HG02610 (cell line): ENCODE measurements at regions not wholly inside any gene's neighbourhood (a gene's known extent, or its start where the extent isn't known, plus 50 kb on each side); places are given as distances from the start of the nearest gene placed in this dataset.

ENCODE experiments used
- ATAC-seq: cut with Tn5 transposase; IDR thresholded peaks from one replicate; pipeline ENCODE4 v1.9.1; 2021; ENCODE audit warnings: mild to moderate bottlenecking, moderate library complexity; ENCODE audit not compliant: unreplicated experiment

DNA sequence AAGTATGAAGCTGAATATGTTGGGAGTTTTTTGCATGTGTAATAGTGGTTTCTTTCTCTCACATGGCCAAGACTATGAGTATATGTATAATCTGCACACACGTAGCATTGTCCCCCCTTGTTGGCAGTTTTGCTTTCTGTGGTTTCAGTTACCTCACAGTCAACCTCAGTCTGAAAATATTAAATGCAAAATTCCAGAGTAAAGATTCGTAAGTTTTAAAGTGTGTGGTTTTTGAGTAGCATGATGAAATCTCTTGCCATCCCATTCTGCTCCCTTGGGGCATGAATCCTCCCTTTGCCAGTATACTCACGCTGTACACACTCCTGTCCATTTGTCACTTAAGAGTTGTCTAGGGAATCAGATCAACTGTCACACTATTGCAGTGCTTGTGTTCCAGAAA is 742.0 kb upstream of the CCDC54 start:
- no peak for ATAC-seq

DNA sequence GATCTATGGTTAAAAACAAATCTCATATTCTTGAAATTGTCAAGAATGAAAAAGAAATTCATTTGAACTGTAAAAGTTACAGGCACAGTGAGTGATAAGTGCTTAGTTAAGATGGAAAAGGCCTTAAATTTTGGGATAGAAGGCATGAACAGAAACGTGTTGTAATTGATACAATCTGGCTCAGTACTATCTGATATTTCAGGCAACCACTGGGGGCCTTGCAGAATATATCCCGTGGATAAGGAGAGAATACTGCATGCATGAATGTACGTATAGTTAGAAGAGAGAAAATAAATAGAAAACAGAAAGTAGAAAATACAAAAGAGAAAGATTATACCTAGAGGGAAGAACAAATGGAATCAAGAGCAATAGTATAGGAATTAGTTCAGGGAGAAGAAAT is 741.4 kb upstream of the CCDC54 start:
- no peak for ATAC-seq

DNA sequence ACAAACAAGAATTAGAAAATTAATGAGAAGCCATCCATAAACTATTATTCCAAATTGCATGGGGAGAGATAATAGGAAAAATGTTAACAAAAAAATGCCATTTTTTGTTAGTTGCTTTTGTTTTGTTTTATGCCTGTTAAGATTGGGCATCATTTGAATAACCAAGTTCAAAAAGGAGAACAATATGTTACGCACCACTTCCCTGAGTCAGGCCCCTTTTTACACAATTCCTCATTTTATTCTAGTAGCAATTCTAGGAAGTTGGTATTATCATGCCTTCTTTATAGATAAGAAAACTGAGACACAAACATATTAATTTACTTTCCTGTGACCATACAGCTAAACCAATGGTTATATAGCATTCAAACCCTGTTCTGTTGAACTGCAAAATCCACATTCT is 736.9 kb upstream of the CCDC54 start:
- ATAC-seq: no peak

DNA sequence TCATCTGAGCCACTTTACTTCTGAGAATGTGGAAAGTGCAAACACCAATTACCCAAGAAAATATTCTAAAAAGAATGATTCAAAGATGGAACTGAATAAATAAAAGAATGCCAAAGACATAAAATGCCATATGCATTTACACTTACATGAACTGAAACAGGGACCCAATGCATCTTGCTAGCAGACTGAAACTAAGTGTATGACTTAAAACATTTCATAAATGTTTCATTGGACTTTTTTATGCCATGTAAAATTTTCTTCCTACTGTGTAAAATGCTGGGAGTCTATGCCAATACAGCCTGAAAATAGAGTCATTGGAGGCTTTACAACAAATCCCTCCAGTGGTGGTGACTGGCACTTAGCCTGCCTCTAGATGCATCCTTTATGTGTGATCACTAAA is 735.1 kb upstream of the CCDC54 start:
- no peak for ATAC-seq

DNA sequence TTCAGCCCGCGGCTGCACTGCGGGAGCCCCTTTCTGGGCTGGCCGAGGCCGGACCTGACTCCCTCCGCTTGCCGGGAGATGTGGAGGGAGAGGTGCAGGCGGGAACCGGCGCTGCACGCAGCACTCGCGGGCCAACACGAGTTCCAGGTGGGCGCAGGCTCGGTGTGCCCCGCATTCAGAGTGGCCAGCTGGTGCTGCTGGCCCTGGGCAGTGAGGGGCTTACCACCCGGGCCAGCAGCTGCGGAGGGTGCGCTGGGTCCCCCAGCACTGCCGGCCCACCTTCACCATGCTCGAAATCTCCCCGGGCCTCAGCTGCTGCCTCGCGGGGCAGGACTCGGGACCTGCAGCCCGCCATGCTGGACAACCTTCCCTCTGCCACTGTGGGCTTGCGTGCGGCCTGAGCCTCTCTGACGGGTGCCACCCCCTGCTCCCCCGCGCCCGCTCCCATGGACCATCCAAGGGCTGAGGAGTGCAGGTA is 733.5 kb upstream of the CCDC54 start:
- ATAC-seq: no peak

DNA sequence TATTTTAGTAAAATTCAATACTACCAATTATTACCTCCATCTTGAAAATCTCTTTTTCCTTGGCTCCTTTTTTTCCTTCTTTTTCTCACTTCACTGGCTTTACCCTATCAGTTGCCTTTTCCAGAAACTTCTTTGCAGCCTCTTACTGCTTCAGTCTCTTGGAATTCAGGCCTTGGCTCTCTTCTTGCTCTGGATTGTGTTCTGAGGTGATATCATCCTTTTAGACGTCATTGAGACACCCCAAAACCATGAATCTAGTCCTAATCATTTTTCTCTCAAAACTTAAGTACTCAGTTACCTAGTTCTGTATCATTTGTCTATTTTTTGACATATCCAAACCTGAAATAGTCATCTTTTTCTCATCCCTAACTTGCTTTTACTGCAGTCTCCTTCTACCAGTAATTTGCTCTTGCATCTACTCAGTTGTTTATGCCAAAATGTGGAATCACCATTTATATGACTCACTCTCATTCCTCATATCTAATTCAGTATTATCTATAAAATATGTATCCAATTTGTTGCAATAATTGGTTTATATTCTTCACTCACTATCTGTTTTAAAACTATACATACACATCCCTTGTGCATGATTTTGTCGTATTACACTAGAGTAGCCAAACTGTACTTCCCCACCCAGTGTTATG is 703.2 kb upstream of the CCDC54 start:
- no peak for ATAC-seq

DNA sequence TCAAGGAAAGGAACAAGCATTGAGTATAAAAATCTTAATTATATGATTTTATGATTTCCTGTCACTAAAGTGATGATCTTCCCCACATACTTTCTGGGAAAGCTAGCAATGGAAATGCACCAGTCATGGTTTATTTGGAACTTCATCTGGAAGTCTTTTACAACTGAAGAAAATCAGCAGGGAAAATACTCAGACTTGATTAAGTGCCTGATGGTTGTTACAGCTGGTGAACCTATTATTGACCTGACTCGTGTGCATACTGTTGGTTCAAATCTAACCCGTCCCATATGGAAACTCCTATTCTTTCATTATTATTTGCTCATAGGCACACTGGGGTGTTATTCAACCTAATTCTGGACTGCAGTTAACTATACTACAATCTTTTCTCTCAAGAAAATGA is 701.8 kb upstream of the CCDC54 start:
- no peak for ATAC-seq

DNA sequence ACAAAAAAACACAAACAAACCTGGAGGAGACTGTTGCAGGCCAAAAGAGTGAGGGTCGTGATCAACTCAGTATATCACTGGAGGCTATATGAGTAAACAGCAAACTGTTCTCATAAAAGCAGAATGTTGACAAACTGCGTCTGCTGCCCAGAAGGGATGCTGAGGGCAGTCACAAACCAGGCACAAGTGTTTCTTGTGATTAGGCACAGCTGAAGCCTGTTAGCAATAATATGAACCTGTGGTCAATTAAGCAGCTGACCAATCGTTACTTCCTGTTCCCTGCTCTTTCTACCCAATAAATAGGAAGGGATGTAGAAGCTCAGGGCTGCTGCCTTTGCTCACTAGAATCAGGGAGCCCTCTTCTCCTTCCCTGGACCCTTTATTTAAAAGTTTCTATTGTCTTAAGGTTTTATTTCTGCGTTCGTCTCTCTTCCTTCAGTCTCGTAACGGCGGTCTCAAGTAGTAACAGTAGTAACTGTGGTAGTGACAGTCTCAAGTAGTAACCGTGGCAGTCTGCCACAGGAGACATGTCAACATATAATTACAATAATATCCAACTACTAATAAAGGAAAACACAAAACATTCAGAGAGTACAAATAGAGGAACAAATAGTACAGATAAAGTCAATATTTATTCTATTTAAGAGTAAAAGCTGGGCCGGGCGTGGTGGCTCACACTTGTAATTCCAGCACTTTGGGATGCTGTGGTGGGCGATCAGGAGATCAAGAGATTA is 698.4 kb upstream of the CCDC54 start:
- ATAC-seq: no peak

DNA sequence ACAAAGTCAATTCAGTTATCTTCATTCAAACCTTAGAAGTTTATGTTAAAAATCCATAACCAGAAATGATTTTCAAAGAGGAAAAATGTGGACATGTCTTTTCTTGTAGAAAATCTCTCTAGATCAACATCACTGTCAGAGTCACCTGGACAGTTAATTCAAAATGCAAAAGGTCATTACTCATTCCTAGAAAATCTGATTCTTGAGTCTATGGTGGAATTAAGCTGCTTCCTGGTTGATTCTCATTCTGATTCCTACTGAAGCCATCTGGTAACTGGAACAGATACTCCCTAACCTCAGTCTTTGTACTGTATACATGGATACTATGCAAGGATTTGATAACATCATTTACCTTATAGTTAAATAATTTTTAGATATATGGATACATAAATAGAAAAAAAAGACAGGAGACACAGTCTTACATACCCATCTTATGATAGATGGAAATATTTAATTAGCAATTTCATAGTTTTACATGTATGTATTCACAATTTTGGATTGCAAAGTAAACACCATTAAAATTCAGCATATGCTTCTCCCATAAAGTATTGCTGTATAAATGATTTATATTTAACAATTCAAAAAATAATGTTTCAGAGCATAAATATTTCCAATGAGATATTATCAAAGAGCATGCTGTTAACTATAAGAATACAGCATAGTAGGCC is 693.2 kb upstream of the CCDC54 start:
- no peak for ATAC-seq

DNA sequence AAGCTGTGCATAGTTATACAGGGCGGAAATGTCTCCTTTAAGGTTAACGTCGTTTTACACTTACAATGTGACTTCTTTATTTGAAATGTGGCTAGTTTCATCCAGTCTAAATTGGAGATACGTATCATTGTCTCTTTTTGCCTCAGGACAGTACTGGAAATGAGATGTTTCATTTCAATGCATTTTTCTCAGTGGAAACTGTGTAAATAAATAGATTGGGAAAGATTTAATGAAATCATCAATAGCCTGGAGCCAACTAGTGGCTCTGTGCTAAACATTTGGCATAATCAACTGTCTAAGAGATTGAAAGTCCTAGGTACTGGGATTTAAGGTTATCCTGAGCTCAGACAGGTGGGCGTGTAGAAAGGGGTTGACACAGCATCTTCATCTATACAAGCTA is 691.5 kb upstream of the CCDC54 start:
- no peak for ATAC-seq

DNA sequence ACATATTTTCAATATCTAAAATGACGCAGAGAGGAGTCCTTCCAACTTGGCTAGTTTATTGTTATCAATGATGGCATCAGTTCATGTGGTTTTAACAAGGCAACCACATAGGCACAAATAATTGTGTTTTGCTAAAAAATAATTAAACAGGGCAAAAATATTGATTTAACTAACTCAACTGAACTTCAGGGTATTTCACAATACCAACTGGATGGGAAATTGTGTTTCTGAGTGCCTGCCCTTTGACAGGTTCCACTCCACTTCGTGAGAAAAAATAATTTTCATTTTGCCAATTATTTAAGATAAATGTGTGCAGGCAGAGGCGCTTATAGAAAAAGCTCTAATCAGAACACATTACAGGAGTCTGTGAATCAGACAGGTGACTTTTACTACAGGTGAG is 689.3 kb upstream of the CCDC54 start:
- no peak for ATAC-seq

DNA sequence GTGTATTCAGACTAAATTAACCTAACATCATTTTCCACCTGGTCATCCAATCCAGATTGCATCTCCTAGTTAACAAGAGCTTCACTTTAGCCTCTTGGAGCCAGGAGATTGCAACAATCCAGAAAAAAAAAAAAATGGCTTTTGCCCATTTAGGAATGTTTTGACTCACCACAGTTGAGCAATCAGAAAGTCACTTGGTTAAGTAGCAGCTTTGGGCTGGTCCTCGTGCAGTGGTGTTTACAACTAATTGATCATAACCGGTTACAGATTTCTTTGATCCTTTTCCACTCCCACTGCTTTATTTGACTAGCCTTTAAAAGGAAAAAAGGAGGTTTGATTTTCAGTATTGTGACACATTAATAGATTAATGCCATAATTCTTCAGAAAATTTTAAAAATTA is 688.8 kb upstream of the CCDC54 start:
- ATAC-seq: no peak

DNA sequence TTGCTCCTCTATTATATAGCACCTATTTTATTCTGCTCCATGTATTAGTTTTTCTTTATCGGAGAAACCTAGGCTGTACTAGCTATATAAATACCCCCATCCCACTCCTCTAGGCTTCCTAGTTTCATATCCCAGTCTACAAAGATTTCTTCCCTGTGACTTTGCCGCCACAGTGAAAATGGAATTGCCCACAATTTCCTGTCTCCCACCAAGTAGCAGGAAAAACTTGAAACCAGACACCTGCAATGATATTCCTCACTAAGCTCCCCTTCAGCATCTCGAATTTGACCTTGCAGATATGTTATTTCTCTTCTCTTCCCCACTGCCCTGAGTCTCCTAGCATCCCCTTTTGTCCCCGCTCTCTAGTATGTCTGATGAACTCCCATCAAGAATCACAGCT is 685.8 kb upstream of the CCDC54 start:
- ATAC-seq: no peak

DNA sequence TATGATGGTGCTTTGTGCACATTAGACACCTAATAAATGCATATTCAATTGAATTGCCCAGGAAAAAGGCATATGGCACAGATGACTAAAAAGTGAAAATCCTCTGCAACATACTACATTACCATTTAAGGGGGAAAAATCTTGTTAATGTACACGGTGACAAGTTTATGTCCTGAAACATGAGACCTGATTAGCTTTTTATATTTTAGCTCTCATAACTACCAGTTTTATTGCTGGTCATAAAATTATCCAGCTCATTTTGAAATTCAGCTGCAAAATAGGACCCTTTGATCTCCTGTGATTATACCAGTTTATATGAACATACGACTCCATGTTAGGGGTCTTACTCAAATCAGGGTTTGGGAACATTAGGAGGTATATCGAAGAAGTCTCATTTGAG is 684.6 kb upstream of the CCDC54 start:
- no peak for ATAC-seq

DNA sequence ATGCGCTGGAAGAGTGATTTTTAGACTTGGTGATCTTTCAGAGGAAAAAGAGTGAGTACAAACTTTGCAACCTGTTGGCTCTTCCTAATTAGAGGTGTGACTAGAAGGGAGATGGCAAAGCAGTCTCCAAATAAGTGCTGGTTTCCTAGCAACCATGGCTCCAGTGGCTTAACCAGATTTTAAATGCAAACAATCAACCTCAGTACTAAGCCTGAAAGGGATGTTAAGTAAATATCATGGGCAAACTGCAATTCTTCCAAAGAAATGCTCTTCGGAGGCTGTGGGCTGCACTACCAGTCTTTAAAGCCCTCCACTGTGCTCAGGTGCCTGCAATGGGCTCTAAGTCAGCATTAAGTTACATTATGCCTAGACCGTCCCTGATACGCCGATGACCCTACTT is 678.1 kb upstream of the CCDC54 start:
- ATAC-seq: no peak

DNA sequence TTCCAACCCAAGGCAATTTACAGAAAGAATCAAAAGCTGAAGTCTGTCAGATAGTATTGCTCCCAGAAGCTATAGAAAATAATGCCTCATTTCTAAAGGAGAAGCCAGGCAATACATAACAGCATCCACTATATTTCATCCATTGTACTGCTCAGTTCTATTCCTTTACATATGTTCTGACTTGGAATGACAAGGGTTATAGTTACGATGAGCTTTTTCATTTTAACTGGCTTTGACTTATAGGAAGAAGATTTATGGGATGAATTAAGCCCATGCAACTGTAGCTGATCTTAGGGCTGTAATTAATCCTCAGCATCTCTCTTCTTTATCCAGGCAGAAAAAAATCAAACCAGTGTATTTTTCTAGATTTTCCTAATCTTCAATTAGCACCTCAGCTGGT is 676.3 kb upstream of the CCDC54 start:
- ATAC-seq: no peak

DNA sequence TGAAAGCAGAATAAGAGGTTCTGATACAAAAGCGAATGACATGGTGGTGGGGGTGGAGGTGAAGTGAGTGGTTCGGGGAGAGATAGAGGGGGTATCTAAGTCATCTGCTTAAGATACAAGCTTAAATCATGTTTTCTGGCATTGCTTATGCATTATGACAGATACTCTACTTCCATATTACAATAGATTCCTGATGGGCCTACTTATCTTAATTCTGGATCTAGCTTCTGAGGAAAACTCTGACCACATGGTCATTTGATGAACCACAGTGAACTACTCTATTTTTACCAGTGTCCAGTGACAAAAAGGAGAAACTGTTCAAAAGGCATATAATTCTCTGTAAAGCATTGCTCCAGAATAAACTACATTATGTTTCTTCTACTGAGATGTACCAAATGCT is 673.7 kb upstream of the CCDC54 start:
- ATAC-seq: no peak

DNA sequence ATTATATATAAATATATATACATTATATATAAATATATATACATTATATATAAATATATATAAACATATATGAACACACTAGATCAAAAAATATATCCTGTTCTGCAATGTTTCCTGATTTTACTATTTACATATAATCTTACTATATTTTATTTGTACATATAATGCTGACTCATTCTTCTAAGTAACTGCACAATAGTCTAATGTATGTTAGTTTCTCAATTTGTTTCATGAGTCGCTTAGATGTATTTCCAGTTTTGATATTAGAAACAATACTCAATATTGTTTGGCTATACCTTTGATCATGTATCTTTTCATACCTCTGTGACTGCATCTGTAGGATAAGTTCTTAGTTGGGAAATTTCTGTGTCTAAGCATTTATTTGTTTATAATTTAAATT is 669.9 kb upstream of the CCDC54 start:
- ATAC-seq: no peak

DNA sequence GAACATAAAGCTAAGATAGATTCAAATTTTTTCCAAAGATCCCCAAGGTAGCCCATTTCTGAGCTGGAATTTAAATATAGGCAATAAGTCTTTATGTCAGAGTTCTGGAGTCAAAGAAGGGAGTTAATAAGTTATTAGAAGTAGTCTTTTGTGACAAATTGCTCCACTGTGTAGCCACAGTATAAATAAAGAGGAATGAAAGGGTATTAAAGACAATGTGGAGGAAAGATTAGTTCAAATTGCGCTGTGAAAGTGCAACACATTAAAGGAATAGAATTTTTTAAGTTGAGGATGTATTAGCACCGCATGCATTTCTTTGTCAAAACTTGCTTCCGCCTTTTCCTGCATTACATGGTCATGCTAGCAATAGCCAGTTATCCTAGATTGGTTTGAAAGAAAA is 666.6 kb upstream of the CCDC54 start:
- ATAC-seq: no peak

DNA sequence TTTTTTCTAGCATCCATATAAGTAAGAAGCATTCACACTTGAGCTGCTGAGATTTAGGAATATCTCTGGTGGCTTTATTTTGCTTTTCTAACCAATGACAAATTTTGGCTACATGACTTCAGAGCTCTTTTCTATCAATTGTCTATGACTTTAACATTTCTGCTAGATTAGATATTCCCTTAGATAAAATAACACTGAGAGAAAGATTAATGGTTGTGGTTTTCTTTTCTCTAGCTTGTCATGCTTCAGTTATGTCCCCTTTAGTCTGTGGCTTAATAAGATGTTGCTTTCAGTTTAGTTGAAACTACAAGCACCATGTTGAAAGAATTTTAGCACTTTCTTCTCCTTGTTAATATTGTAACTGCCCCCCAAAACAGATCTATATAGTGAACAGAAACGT is 665.6 kb upstream of the CCDC54 start:
- ATAC-seq: no peak

DNA sequence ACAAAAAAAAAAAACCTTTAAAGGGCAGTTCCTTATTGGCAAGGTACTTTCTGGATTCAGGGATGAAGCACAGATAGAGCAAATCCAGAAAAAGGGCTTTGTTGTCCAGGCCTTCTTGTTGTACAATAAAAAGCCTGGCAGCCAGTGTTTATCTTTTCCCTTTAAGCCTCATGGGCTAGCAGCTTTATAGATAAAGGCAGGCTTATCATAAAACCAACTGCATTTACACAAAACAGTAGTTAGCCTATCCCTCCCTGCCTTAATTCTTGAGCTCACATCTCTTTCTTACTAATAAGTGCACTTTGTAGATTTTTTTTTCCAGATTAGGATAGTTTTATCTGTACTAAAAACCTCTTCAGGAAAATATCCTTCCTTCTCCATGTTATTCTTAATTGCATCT is 662.8 kb upstream of the CCDC54 start:
- no peak for ATAC-seq

DNA sequence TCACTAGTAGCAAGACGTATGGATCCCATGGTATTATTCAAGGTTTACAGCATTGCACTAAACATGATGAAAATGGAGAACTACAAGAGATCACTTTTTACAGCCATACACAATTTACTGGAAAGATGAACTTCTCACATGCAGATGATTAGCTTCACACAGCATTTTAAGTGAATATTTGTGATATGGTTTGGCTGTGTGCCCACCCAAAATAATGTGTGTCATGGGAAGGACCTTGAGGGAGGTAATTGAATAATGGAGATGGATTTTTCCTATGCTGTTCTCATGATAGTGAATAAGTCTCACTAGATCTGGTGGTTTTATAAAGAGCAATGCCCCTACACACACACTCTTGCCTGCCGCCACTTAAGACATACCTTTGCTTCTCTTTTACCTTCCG is 662.0 kb upstream of the CCDC54 start:
- no peak for ATAC-seq
